GM21526 (cell line): ENCODE measurements at regions not wholly inside any gene's neighbourhood (a gene's known extent, or its start where the extent isn't known, plus 50 kb on each side); places are given as distances from the start of the nearest gene placed in this dataset.

Source experiments
- ATAC-seq: cut with Tn5 transposase; IDR thresholded peaks from one replicate; pipeline ENCODE4 v1.9.1; 2021; ENCODE audit warnings: moderate library complexity; ENCODE audit not compliant: unreplicated experiment, low FRiP score

DNA sequence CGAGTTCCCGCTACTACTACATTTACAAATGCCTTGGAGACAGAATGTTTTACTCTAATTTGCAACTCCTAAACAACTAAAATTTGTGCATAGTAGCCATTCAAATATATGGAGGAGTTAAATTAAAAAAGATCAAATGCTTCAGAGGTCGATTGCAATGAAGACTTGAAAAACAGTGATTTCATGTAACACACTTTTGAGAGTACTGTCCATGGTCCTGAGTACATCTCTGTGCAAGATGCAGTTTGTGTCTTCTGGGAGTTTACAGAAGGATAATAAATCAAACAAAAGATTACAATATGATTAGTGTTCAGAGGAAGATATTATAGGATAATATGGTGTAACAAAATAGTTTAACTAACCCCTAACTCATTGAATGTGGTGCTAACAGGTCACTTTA is 894.7 kb downstream of the TMEM182 start:
- ATAC-seq: no peak

GRCh38 chr2:103660519-103660918 is 898.7 kb downstream of the TMEM182 start:
- ATAC-seq: no peak

DNA sequence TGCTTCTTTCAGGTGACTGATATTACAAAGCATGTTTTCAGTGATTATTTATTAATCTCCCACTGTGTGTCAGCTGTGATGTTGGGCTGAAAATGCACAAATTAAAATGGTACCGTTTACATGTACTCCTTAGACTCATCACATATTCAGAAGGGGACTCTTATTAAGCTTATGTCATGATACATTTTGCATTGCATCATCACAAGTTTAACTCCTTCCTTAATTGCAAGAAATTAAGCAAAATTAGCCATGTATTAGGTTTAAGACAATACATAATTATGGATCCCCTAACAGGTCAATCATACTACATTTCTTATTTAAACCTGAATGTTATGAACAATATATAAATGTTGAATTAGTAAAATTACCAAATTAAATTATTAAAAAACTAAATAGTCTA is 899.1 kb downstream of the TMEM182 start:
- no peak for ATAC-seq

GRCh38 chr2:103664690-103665089 is 902.9 kb downstream of the TMEM182 start:
- ATAC-seq: no peak

GRCh38 chr2:103667335-103667884 is 905.6 kb downstream of the TMEM182 start:
- ATAC-seq: no peak

GRCh38 chr2:103669531-103669930 is 907.7 kb downstream of the TMEM182 start:
- no peak for ATAC-seq
